H9 (cell line): ENCODE measurements at regions not wholly inside any gene's neighbourhood (a gene's known extent, or its start where the extent isn't known, plus 50 kb on each side); places are given as distances from the start of the nearest gene placed in this dataset.

ENCODE experiments used
- DNase-seq: peaks from one replicate; pipeline ENCODE4 v3.0.0-alpha.2; 2017
- H2AFZ ChIP-seq: one replicate; pipeline ENCODE4 v1.6.1; 2013; ENCODE audit warnings: mild to moderate bottlenecking, low read length, control low read depth, moderate library complexity
- H2AK5ac ChIP-seq: 2 replicates; pipeline ENCODE4 v1.6.1; 2013; ENCODE audit warnings: low read length, control low read depth, mixed read lengths; ENCODE audit not compliant: insufficient read length
- H2BK120ac ChIP-seq: one replicate; pipeline ENCODE4 v1.6.1; 2013; ENCODE audit warnings: low read depth, mild to moderate bottlenecking, low read length, control low read depth, inconsistent platforms; ENCODE audit not compliant: poor library complexity, severe bottlenecking
- H2BK12ac ChIP-seq: 2 replicates; pipeline ENCODE4 v1.6.1; 2013; ENCODE audit warnings: low read length, control low read depth, mixed read lengths, low read depth; ENCODE audit not compliant: insufficient read length
- H2BK15ac ChIP-seq: 2 replicates; pipeline ENCODE4 v1.6.1; 2013; ENCODE audit warnings: low read depth, low read length, control low read depth
- H2BK20ac ChIP-seq: one replicate; pipeline ENCODE4 v1.6.1; 2013; ENCODE audit warnings: low read depth, mild to moderate bottlenecking, low read length, control low read depth, inconsistent platforms; ENCODE audit not compliant: poor library complexity, severe bottlenecking
- H2BK5ac ChIP-seq: 2 replicates; pipeline ENCODE4 v1.6.1; 2013; ENCODE audit warnings: low read length, control low read depth, mixed read lengths; ENCODE audit not compliant: insufficient read length
- H3K14ac ChIP-seq: 2 replicates; pipeline ENCODE4 v1.6.1; 2013; ENCODE audit warnings: low read length, control low read depth; ENCODE audit not compliant: insufficient read depth
- H3K18ac ChIP-seq: 2 replicates; pipeline ENCODE4 v1.6.1; 2013; ENCODE audit warnings: low read depth, mild to moderate bottlenecking, mixed read lengths, low read length, control low read depth; ENCODE audit not compliant: insufficient read length
- H3K23ac ChIP-seq: 2 replicates; pipeline ENCODE4 v1.6.1; 2013; ENCODE audit warnings: low read length, control low read depth, mixed read lengths, low read depth; ENCODE audit not compliant: insufficient read length
- H3K23me2 ChIP-seq: 2 replicates; pipeline ENCODE4 v1.6.1; 2013; ENCODE audit warnings: low read depth, mild to moderate bottlenecking, mixed read lengths, low read length, control low read depth; ENCODE audit not compliant: insufficient read length, poor library complexity, severe bottlenecking
- H3K27ac ChIP-seq: 2 replicates; pipeline ENCODE4 v1.5.1; 2013; ENCODE audit warnings: low read length, control low read depth, mixed read lengths, low read depth; ENCODE audit not compliant: insufficient read length
- H3K27me3 ChIP-seq: 2 replicates; pipeline ENCODE4 v1.6.1; 2013; ENCODE audit warnings: low read length, control low read depth, inconsistent platforms; ENCODE audit not compliant: insufficient read depth
- H3K4ac ChIP-seq: 2 replicates; pipeline ENCODE4 v1.6.1; 2013; ENCODE audit warnings: low read depth, mild to moderate bottlenecking, control low read depth, inconsistent platforms, low read length, moderate library complexity
- H3K4me1 ChIP-seq: 2 replicates; pipeline ENCODE4 v1.6.1; 2013; ENCODE audit warnings: low read length, control low read depth, inconsistent platforms; ENCODE audit not compliant: insufficient read depth
- H3K4me2 ChIP-seq: 2 replicates; pipeline ENCODE4 v1.6.1; 2013; ENCODE audit warnings: low read length, control low read depth, mixed read lengths; ENCODE audit not compliant: insufficient read length, insufficient read depth
- H3K56ac ChIP-seq: 2 replicates; pipeline ENCODE4 v1.6.1; 2013; ENCODE audit warnings: low read depth, mild to moderate bottlenecking, mixed read lengths, low read length, control low read depth; ENCODE audit not compliant: insufficient read length
- H3K79me1 ChIP-seq: 2 replicates; pipeline ENCODE4 v1.6.1; 2013; ENCODE audit warnings: low read depth, mild to moderate bottlenecking, moderate library complexity, low read length, control low read depth, inconsistent platforms; ENCODE audit not compliant: insufficient read depth, poor library complexity, severe bottlenecking
- H3K79me2 ChIP-seq: 2 replicates; pipeline ENCODE4 v1.6.1; 2013; ENCODE audit warnings: low read length, control low read depth, inconsistent platforms; ENCODE audit not compliant: insufficient read depth
- H3K9ac ChIP-seq: 2 replicates; pipeline ENCODE4 v1.6.1; 2013; ENCODE audit warnings: low read length, control low read depth, mixed read lengths; ENCODE audit not compliant: insufficient read length; ENCODE audit errors: extremely low read depth
- H3K9me3 ChIP-seq: one replicate; pipeline ENCODE4 v1.6.1; 2013; ENCODE audit warnings: low read depth, low read length, inconsistent platforms; ENCODE audit not compliant: control insufficient read depth
- H3T11ph ChIP-seq: one replicate; pipeline ENCODE4 v1.6.1; 2013; ENCODE audit warnings: mild to moderate bottlenecking, low read length, control low read depth, inconsistent platforms
- H4K20me1 ChIP-seq: one replicate; pipeline ENCODE4 v1.6.1; 2013; ENCODE audit not compliant: control insufficient read depth, insufficient read length, insufficient read depth
- H4K5ac ChIP-seq: 2 replicates; pipeline ENCODE4 v1.6.1; 2013; ENCODE audit warnings: low read depth, mild to moderate bottlenecking, mixed read lengths, low read length, control low read depth; ENCODE audit not compliant: insufficient read length
- H4K8ac ChIP-seq: replicated peaks from 2 replicates; pipeline ENCODE4 v1.6.1; 2013; ENCODE audit warnings: low read length, control low read depth, mixed read lengths, low read depth; ENCODE audit not compliant: insufficient read length
- H4K91ac ChIP-seq: 2 replicates; pipeline ENCODE4 v1.6.1; 2013; ENCODE audit warnings: low read depth, mild to moderate bottlenecking, moderate library complexity, mixed read lengths, low read length, control low read depth; ENCODE audit not compliant: insufficient read length
- H3K27ac Mint-ChIP-seq, 3 experiments: 2 replicates in 2 of 3; 3 replicates in 1 of 3; pipeline ENCODE4 v1.8.0; 2020 to 2021; ENCODE audit warnings: mixed read lengths in 3 of 3, mild to moderate bottlenecking in 1 of 3, moderate library complexity in 1 of 3
- H3K27me3 Mint-ChIP-seq: 2 replicates; pipeline ENCODE4 v1.8.0; 2021; ENCODE audit warnings: low read depth, mild to moderate bottlenecking, moderate library complexity, mixed read lengths
- H3K36me3 Mint-ChIP-seq, 3 experiments: 2 replicates in 2 of 3; 3 replicates in 1 of 3; pipeline ENCODE4 v1.8.0; 2020 to 2021; ENCODE audit warnings: low read depth in 3 of 3, mixed read lengths in 3 of 3; ENCODE audit not compliant: insufficient read depth in 1 of 3
- H3K4me1 Mint-ChIP-seq, 2 experiments: 2 replicates each; pipeline ENCODE4 v1.8.0; 2020; ENCODE audit warnings: mixed read lengths in 2 of 2
- H3K4me3 Mint-ChIP-seq, 2 experiments: 2 replicates in 1 of 2; 3 replicates in 1 of 2; pipeline ENCODE4 v1.8.0; 2020 to 2021; ENCODE audit warnings: mild to moderate bottlenecking in 2 of 2, mixed read lengths in 2 of 2, moderate library complexity in 1 of 2
- H3K9me3 Mint-ChIP-seq, 2 experiments: 2 replicates in 1 of 2; 3 replicates in 1 of 2; pipeline ENCODE4 v1.8.0; 2020; ENCODE audit warnings: mild to moderate bottlenecking in 2 of 2, mixed read lengths in 2 of 2, moderate library complexity in 1 of 2
- WGBS: extraction: QIAGEN DNeasy Blood & Tissue Kit; methylation state at CpG from one replicate; pipeline ENCODE4 v1.1.7; 2013; ENCODE audit warnings: missing lambda C conversion rate, low lambda C conversion rate, mixed read lengths; ENCODE audit not compliant: insufficient read length; ENCODE audit errors: extremely low coverage; 5-methylcytosine and 5-hydroxymethylcytosine counted together
- TF ChIP-seq, protein P1 (sequence below): fragments of 200-600 bp; sonication (generic); conservative IDR thresholded peaks from 3 replicates; pipeline ENCODE4 v1.8.0; 2021; ENCODE audit warnings: antibody characterized with exemption, mild to moderate bottlenecking

- no peak for DNase-seq
- WGBS = no CpG with 5 or more reads among the region's 3 CpGs
- no peak overlapping the region for H2BK12ac ChIP-seq
- H2AK5ac ChIP-seq = no peak overlapping the region
- no peak overlapping the region for H3K9ac ChIP-seq
- no peak overlapping the region for H3K4me3 Mint-ChIP-seq
- no peak overlapping the region for H2BK120ac ChIP-seq
- no peak overlapping the region for H3K27ac ChIP-seq
- peaks cover 1% of the 10 kb centered on the region; the same call in 1 of the 2 replicates for H3K27me3 Mint-ChIP-seq
- no peak overlapping the region for H3T11ph ChIP-seq
- TF ChIP-seq, protein P1, sequence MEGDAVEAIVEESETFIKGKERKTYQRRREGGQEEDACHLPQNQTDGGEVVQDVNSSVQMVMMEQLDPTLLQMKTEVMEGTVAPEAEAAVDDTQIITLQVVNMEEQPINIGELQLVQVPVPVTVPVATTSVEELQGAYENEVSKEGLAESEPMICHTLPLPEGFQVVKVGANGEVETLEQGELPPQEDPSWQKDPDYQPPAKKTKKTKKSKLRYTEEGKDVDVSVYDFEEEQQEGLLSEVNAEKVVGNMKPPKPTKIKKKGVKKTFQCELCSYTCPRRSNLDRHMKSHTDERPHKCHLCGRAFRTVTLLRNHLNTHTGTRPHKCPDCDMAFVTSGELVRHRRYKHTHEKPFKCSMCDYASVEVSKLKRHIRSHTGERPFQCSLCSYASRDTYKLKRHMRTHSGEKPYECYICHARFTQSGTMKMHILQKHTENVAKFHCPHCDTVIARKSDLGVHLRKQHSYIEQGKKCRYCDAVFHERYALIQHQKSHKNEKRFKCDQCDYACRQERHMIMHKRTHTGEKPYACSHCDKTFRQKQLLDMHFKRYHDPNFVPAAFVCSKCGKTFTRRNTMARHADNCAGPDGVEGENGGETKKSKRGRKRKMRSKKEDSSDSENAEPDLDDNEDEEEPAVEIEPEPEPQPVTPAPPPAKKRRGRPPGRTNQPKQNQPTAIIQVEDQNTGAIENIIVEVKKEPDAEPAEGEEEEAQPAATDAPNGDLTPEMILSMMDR = no peak
- H3K9me3 Mint-ChIP-seq = no peaks in the 10 kb centered on the region
- no peak overlapping the region for H3K18ac ChIP-seq
- H3K27ac Mint-ChIP-seq = no peak overlapping the region
- no peak overlapping the region for H3K14ac ChIP-seq
- no peaks in the 10 kb centered on the region for H3K4me1 ChIP-seq
- H3K4me1 Mint-ChIP-seq = peaks cover 9 to 16% of the 10 kb centered on the region in 2 experiments
- no peak overlapping the region for H2AFZ ChIP-seq
- no peaks in the 10 kb centered on the region for H4K20me1 ChIP-seq
- no peaks in the 10 kb centered on the region for H3K9me3 ChIP-seq
- H3K56ac ChIP-seq = no peak overlapping the region
- H4K5ac ChIP-seq = no peak overlapping the region
- H2BK20ac ChIP-seq = no peak overlapping the region
- H3K27me3 ChIP-seq = no peaks in the 10 kb centered on the region
- H3K79me2 ChIP-seq = no peaks in the 10 kb centered on the region
- H3K79me1 ChIP-seq = no peaks in the 10 kb centered on the region
- H4K91ac ChIP-seq = no peak overlapping the region
- H2BK15ac ChIP-seq = no peak overlapping the region
- H3K23ac ChIP-seq = no peak overlapping the region
- no peaks in the 10 kb centered on the region for H3K36me3 Mint-ChIP-seq
- no peak overlapping the region for H3K4ac ChIP-seq
- no peak overlapping the region for H2BK5ac ChIP-seq
- no peak overlapping the region for H4K8ac ChIP-seq
- no peaks in the 10 kb centered on the region for H3K23me2 ChIP-seq
- no peak overlapping the region for H3K4me2 ChIP-seq
Observed at GRCh38 chr3:29143151-29143550, 137.7 kb upstream of the RBMS3 start.
